ENCODE measurements at regions not wholly inside any gene's neighbourhood (a gene's known extent, or its start where the extent isn't known, plus 50 kb on each side); places are given as distances from the start of the nearest gene placed in this dataset.

DNA sequence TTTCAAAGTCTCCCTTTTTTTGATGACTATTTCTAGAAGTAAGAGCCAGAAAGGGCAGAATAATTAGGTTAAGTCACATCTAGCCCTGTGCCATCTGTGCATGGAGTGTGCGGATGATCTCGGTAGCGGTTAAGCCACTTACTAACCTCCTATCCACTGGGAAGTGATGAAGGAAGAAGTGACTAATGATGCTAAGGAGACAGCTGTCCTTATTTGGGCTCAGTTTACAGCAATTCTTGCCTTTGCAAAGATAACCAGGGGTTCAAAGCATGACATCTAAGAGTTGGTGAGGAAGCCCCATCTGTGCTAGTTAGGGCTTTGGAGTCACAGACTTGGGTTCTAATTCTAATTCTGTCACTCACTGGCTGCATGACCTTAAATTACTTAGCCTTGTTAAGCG lies 62.4 kb upstream of the RREB1 start:
- TF ChIP-seq RAD21 (IDR thresholded peaks at IDR 0.05; ENCODE audit: low read length) (no peak), SIN3A (IDR thresholded peaks at IDR 0.05; ENCODE audit: borderline replicate concordance, low read depth, low read length) (no peak), RCOR1 (IDR thresholded peaks at IDR 0.05; ENCODE audit: low read length) (no peak), MEF2A (IDR thresholded peaks at IDR 0.05; ENCODE audit: borderline replicate concordance, low read depth) (no peak), EP300 (IDR thresholded peaks at IDR 0.05; ENCODE audit: borderline replicate concordance in 1 of 2, low read depth in 1 of 2, low read length in 1 of 2) (no peak), SMC3 (IDR thresholded peaks at IDR 0.05; ENCODE audit: low read depth, low read length) (no peak), MXI1 (IDR thresholded peaks at IDR 0.05; ENCODE audit: low read depth, low read length) (no peak), GATA2 (CRISPR knock-in tag; IDR thresholded peaks at IDR 0.05) (no peak)
- TF ChIP-seq, protein P1, sequence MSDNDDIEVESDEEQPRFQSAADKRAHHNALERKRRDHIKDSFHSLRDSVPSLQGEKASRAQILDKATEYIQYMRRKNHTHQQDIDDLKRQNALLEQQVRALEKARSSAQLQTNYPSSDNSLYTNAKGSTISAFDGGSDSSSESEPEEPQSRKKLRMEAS (IDR thresholded peaks at IDR 0.05; ENCODE audit: low read depth): no peak
- TF ChIP-seq, protein P2, sequence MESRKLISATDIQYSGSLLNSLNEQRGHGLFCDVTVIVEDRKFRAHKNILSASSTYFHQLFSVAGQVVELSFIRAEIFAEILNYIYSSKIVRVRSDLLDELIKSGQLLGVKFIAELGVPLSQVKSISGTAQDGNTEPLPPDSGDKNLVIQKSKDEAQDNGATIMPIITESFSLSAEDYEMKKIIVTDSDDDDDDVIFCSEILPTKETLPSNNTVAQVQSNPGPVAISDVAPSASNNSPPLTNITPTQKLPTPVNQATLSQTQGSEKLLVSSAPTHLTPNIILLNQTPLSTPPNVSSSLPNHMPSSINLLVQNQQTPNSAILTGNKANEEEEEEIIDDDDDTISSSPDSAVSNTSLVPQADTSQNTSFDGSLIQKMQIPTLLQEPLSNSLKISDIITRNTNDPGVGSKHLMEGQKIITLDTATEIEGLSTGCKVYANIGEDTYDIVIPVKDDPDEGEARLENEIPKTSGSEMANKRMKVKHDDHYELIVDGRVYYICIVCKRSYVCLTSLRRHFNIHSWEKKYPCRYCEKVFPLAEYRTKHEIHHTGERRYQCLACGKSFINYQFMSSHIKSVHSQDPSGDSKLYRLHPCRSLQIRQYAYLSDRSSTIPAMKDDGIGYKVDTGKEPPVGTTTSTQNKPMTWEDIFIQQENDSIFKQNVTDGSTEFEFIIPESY (IDR thresholded peaks at IDR 0.05; ENCODE audit: borderline replicate concordance, low read depth): no peak
- TF ChIP-seq, protein P3, sequence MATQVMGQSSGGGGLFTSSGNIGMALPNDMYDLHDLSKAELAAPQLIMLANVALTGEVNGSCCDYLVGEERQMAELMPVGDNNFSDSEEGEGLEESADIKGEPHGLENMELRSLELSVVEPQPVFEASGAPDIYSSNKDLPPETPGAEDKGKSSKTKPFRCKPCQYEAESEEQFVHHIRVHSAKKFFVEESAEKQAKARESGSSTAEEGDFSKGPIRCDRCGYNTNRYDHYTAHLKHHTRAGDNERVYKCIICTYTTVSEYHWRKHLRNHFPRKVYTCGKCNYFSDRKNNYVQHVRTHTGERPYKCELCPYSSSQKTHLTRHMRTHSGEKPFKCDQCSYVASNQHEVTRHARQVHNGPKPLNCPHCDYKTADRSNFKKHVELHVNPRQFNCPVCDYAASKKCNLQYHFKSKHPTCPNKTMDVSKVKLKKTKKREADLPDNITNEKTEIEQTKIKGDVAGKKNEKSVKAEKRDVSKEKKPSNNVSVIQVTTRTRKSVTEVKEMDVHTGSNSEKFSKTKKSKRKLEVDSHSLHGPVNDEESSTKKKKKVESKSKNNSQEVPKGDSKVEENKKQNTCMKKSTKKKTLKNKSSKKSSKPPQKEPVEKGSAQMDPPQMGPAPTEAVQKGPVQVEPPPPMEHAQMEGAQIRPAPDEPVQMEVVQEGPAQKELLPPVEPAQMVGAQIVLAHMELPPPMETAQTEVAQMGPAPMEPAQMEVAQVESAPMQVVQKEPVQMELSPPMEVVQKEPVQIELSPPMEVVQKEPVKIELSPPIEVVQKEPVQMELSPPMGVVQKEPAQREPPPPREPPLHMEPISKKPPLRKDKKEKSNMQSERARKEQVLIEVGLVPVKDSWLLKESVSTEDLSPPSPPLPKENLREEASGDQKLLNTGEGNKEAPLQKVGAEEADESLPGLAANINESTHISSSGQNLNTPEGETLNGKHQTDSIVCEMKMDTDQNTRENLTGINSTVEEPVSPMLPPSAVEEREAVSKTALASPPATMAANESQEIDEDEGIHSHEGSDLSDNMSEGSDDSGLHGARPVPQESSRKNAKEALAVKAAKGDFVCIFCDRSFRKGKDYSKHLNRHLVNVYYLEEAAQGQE (IDR thresholded peaks at IDR 0.05; ENCODE audit: low read depth, low read length): no peak
- H3K27me3 ChIP-seq (ENCODE audit: insufficient read depth): no peaks in the 10 kb centered on the region
- ChIA-PET POLR2A (no interaction called here), CTCF (no interaction called here)
- H3K79me2 ChIP-seq (ENCODE audit: insufficient read depth): no peaks in the 10 kb centered on the region
- no peaks in the 10 kb centered on the region for H3K9me3 ChIP-seq
- H3K4me2 ChIP-seq: no peak overlapping the region
- no peaks in the 10 kb centered on the region for H3F3A ChIP-seq (replicated peaks; ENCODE audit: insufficient read depth)
- H3K4me3 ChIP-seq (ENCODE audit: low read depth in 2 of 2, low read length in 1 of 2): no peak overlapping the region
- no peak for DNase-seq
- no peaks in the 10 kb centered on the region for H4K20me1 ChIP-seq (ENCODE audit: insufficient read depth)
- no peak overlapping the region for H3K27ac ChIP-seq (ENCODE audit: low read depth in 2 of 2, low read length in 1 of 2)
- H3K36me3 ChIP-seq (replicated peaks in 1 of 2; ENCODE audit: control insufficient read depth in 1 of 2, insufficient read depth in 2 of 2, low read length in 1 of 2): no peaks in the 10 kb centered on the region
- no peak overlapping the region for H3K9ac ChIP-seq
- no peaks in the 10 kb centered on the region for H3K9me2 ChIP-seq
- no peak overlapping the region for H2AFZ ChIP-seq (ENCODE audit: low read depth)
- peaks cover 0 to 13% of the 10 kb centered on the region in 2 experiments; a peak in 2 of 4 replicates for H3K4me1 ChIP-seq (ENCODE audit: control insufficient read depth in 1 of 2, insufficient read depth in 2 of 2, low read depth in 1 of 2, low read length in 1 of 2)
- 65% methylated on average over 4 of the region's 4 CpGs for WGBS (ENCODE audit: low lambda C conversion rate)

DNA sequence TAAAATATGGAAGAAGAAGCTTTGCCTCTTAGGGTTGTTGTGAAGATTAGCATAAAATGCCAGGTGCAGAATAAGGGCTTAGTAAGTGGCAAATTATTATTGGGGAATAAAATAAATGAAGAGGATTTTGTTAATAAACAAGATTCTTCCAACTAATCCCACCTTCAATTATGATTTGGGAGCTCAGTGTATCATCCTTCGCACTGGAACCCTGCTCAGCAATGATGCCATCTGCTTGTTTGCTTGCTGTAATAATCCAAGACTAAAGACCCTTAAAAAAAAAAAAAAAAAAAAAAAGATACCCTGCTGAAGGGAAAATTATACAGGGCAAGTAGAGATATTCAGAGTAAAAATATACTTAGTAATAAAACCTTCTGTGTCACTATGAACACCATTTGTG lies 62.0 kb upstream of the RREB1 start:
- CTCF ChIA-PET: no interaction called here
- WGBS (ENCODE audit: low lambda C conversion rate): 89% methylated on average over 1 of the region's 1 CpG

More for the DNA sequence above, 62.0 kb upstream of the RREB1 start:
- H3K9me3 ChIP-seq: no peaks in the 10 kb centered on the region
- no peak overlapping the region for H3K9ac ChIP-seq
- H3K36me3 ChIP-seq (replicated peaks in 1 of 2; ENCODE audit: control insufficient read depth in 1 of 2, insufficient read depth in 2 of 2, low read length in 1 of 2): no peaks in the 10 kb centered on the region
- no peak overlapping the region for H3K27ac ChIP-seq (ENCODE audit: low read depth in 2 of 2, low read length in 1 of 2)
- H3K4me3 ChIP-seq (ENCODE audit: low read depth in 2 of 2, low read length in 1 of 2): no peak overlapping the region
- peaks cover 0 to 13% of the 10 kb centered on the region in 2 experiments; a peak in 2 of 4 replicates for H3K4me1 ChIP-seq (ENCODE audit: control insufficient read depth in 1 of 2, insufficient read depth in 2 of 2, low read depth in 1 of 2, low read length in 1 of 2)
- no peaks in the 10 kb centered on the region for H3F3A ChIP-seq (replicated peaks; ENCODE audit: insufficient read depth)
- no peak for DNase-seq
- TF ChIP-seq, protein P4, sequence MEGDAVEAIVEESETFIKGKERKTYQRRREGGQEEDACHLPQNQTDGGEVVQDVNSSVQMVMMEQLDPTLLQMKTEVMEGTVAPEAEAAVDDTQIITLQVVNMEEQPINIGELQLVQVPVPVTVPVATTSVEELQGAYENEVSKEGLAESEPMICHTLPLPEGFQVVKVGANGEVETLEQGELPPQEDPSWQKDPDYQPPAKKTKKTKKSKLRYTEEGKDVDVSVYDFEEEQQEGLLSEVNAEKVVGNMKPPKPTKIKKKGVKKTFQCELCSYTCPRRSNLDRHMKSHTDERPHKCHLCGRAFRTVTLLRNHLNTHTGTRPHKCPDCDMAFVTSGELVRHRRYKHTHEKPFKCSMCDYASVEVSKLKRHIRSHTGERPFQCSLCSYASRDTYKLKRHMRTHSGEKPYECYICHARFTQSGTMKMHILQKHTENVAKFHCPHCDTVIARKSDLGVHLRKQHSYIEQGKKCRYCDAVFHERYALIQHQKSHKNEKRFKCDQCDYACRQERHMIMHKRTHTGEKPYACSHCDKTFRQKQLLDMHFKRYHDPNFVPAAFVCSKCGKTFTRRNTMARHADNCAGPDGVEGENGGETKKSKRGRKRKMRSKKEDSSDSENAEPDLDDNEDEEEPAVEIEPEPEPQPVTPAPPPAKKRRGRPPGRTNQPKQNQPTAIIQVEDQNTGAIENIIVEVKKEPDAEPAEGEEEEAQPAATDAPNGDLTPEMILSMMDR (IDR thresholded peaks at IDR 0.05): no peak
- TF ChIP-seq USF2 (IDR thresholded peaks at IDR 0.05; ENCODE audit: borderline replicate concordance, low read depth, low read length): no peak
- TF ChIP-seq, protein P3 (IDR thresholded peaks at IDR 0.05; ENCODE audit: low read depth, low read length): no peak
- H3K27me3 ChIP-seq (ENCODE audit: insufficient read depth): no peaks in the 10 kb centered on the region
- H2AFZ ChIP-seq (ENCODE audit: low read depth): no peak overlapping the region
- H3K9me2 ChIP-seq: no peaks in the 10 kb centered on the region
- H3K4me2 ChIP-seq: no peak overlapping the region
- H4K20me1 ChIP-seq (ENCODE audit: insufficient read depth): no peaks in the 10 kb centered on the region
- no peaks in the 10 kb centered on the region for H3K79me2 ChIP-seq (ENCODE audit: insufficient read depth)
- POLR2A ChIA-PET: no interaction called here

Measured in SK-N-SH (cell line).